22Rv1 (cell line): ENCODE measurements at regions not wholly inside any gene's neighbourhood (a gene's known extent, or its start where the extent isn't known, plus 50 kb on each side); places are given as distances from the start of the nearest gene placed in this dataset.
"Not testable (repeated sequence)": the region's sequence is repeated elsewhere in the genome, so short reads cannot be mapped to it uniquely, and the experiment has no call there.

ENCODE experiments used
- CTCF ChIP-seq: fragments of 450-650 bp; IDR thresholded peaks from 2 replicates; pipeline ENCODE4 v1.5.1; 2017; ENCODE audit warnings: mild to moderate bottlenecking
- ZFX ChIP-seq: fragments of 450-650 bp; IDR thresholded peaks from 2 replicates; pipeline ENCODE4 v1.6.1; 2017; ENCODE audit warnings: antibody characterized with exemption, borderline replicate concordance

GRCh38 chr5:39907267-39907951 lies 482.6 kb upstream of the DAB2 start:
- not testable (repeated sequence) for TF ChIP-seq CTCF, ZFX
